IMR-90 (cell line): ENCODE measurements at regions not wholly inside any gene's neighbourhood (a gene's known extent, or its start where the extent isn't known, plus 50 kb on each side); places are given as distances from the start of the nearest gene placed in this dataset.

ENCODE experiments used
- ATAC-seq: fragments of 200-7000 bp; cut with Tn5 transposase; 2 replicates; pipeline ENCODE4 v1.9.1; 2020; ENCODE audit warnings: low read depth, mild to moderate bottlenecking, moderate library complexity
- BruUV-seq: library from RNA; stranded (reverse); fragments of 400-500 nt; replicated peaks from 2 replicates; lab custom pipeline; 2021; lab: Mats Ljungman, UMichigan
- CTCF ChIA-PET: fragments of 300-600 bp; formaldehyde crosslinking; extraction: SDS; loops from one replicate; lab custom pipeline; 2021; ENCODE audit warnings: antibody characterized with exemption; lab: Yijun Ruan, JAX
- POLR2A ChIA-PET: fragments of 300-600 bp; sonication (Branson Sonifier 250); formaldehyde crosslinking; loops from one replicate; lab custom pipeline; 2022; ENCODE audit warnings: antibody characterized with exemption; ENCODE audit not compliant: unreplicated experiment; lab: Charles Lee
- DNase-seq: peaks from one replicate; pipeline ENCODE4 v3.0.0; 2013
- H2AFZ ChIP-seq: replicated peaks from 2 replicates; pipeline ENCODE3; 2013; ENCODE audit warnings: low read length, mild to moderate bottlenecking; ENCODE audit not compliant: poor library complexity
- H2AK5ac ChIP-seq: 2 replicates; pipeline ENCODE4 v1.6.1; 2013; ENCODE audit warnings: low read depth, low read length, inconsistent platforms
- H2AK9ac ChIP-seq: replicated peaks from 2 replicates; pipeline ENCODE3; 2013; ENCODE audit warnings: mild to moderate bottlenecking, low read depth, low read length, moderate library complexity; ENCODE audit not compliant: poor library complexity
- H2BK120ac ChIP-seq: 2 replicates; pipeline ENCODE4 v1.6.1; 2013; ENCODE audit warnings: low read depth, low read length, inconsistent platforms
- H2BK15ac ChIP-seq: 3 replicates; pipeline ENCODE4 v1.6.1; 2013; ENCODE audit warnings: low read depth, low read length, inconsistent platforms
- H2BK20ac ChIP-seq: 2 replicates; pipeline ENCODE4 v1.6.1; 2013; ENCODE audit warnings: low read depth, mild to moderate bottlenecking, inconsistent platforms, low read length, moderate library complexity
- H2BK5ac ChIP-seq: 2 replicates; pipeline ENCODE4 v1.6.1; 2013; ENCODE audit warnings: mild to moderate bottlenecking, low read depth, low read length, inconsistent platforms; ENCODE audit not compliant: poor library complexity, severe bottlenecking
- H3K14ac ChIP-seq: replicated peaks from 2 replicates; pipeline ENCODE4 v1.6.1; 2013; ENCODE audit warnings: low read depth, low read length, inconsistent platforms
- H3K18ac ChIP-seq: 2 replicates; pipeline ENCODE4 v1.6.1; 2013; ENCODE audit warnings: low read depth, low read length, control low read depth
- H3K23ac ChIP-seq: 2 replicates; pipeline ENCODE4 v1.6.1; 2013; ENCODE audit warnings: low read depth, low read length, inconsistent platforms
- H3K27ac ChIP-seq: 2 replicates; pipeline ENCODE4 v1.5.1; 2013; ENCODE audit warnings: mild to moderate bottlenecking, control low read depth, low read length; ENCODE audit not compliant: insufficient read depth
- H3K27me3 ChIP-seq: 2 replicates; pipeline ENCODE4 v1.6.1; 2013; ENCODE audit warnings: low read length; ENCODE audit not compliant: control insufficient read depth, insufficient read depth
- H3K36me3 ChIP-seq: 2 replicates; pipeline ENCODE4 v1.6.1; 2013; ENCODE audit warnings: low read length, mixed read lengths; ENCODE audit not compliant: control insufficient read depth, insufficient read depth
- H3K4ac ChIP-seq: 2 replicates; pipeline ENCODE4 v1.6.1; 2013; ENCODE audit warnings: low read depth, low read length, inconsistent platforms
- H3K4me1 ChIP-seq: 2 replicates; pipeline ENCODE4 v1.6.1; 2013; ENCODE audit warnings: low read length, mixed read lengths; ENCODE audit not compliant: control insufficient read depth, insufficient read depth
- H3K4me2 ChIP-seq: 2 replicates; pipeline ENCODE4 v1.6.1; 2013; ENCODE audit warnings: low read depth, mild to moderate bottlenecking, control low read depth, low read length, moderate library complexity
- H3K4me3 ChIP-seq: 2 replicates; pipeline ENCODE4 v1.5.1; 2013; ENCODE audit warnings: low read depth, mild to moderate bottlenecking, control low read depth, low read length, moderate library complexity; ENCODE audit not compliant: insufficient read depth
- H3K56ac ChIP-seq: 2 replicates; pipeline ENCODE4 v1.6.1; 2013; ENCODE audit warnings: low read length, inconsistent platforms; ENCODE audit not compliant: insufficient read depth; ENCODE audit errors: extremely low read depth
- H3K79me1 ChIP-seq, 2 experiments: 2 replicates each; pipeline ENCODE4 v1.6.1; 2013; ENCODE audit warnings: low read length in 2 of 2, inconsistent platforms in 1 of 2, low read depth in 1 of 2
- H3K9ac ChIP-seq: 2 replicates; pipeline ENCODE4 v1.6.1; 2013; ENCODE audit warnings: low read depth, low read length, control low read depth
- H3K9me1 ChIP-seq: 2 replicates; pipeline ENCODE4 v1.6.1; 2013; ENCODE audit warnings: low read length, inconsistent platforms; ENCODE audit not compliant: insufficient read depth
- H3K9me3 ChIP-seq: 2 replicates; pipeline ENCODE4 v1.6.1; 2013; ENCODE audit warnings: low read length; ENCODE audit not compliant: control insufficient read depth, insufficient read depth
- H4K20me1 ChIP-seq: 2 replicates; pipeline ENCODE4 v1.6.1; 2013; ENCODE audit warnings: low read length, inconsistent platforms; ENCODE audit not compliant: insufficient read depth
- H4K5ac ChIP-seq: 2 replicates; pipeline ENCODE4 v1.6.1; 2013; ENCODE audit warnings: mild to moderate bottlenecking, low read depth, low read length, control low read depth
- H4K8ac ChIP-seq, 2 experiments: 2 replicates each; pipeline ENCODE4 v1.6.1; 2013; ENCODE audit warnings: low read depth in 2 of 2, low read length in 2 of 2, control low read depth in 1 of 2, inconsistent platforms in 1 of 2
- H4K91ac ChIP-seq: 2 replicates; pipeline ENCODE4 v1.6.1; 2013; ENCODE audit warnings: low read depth, low read length, inconsistent platforms; ENCODE audit not compliant: insufficient read depth
- CEBPB ChIP-seq: IDR thresholded peaks from 2 replicates; pipeline ENCODE4 v1.6.1; 2012; ENCODE audit warnings: low read depth, low read length, improper control_type of control experiment
- CHD1 ChIP-seq: IDR thresholded peaks from 2 replicates; pipeline ENCODE4 v1.6.1; 2012; ENCODE audit warnings: low read depth, low read length, improper control_type of control experiment
- ELK1 ChIP-seq: fragments of 150-350 bp; IDR thresholded peaks from 2 replicates; pipeline ENCODE4 v1.6.1; 2016; ENCODE audit warnings: low read depth, mild to moderate bottlenecking, low read length, moderate library complexity, borderline replicate concordance
- NFE2L2 ChIP-seq: fragments of 150-350 bp; IDR thresholded peaks from 2 replicates; pipeline ENCODE4 v1.6.1; 2016; ENCODE audit warnings: low read depth, mild to moderate bottlenecking, low read length
- RAD21 ChIP-seq: IDR thresholded peaks from 2 replicates; pipeline ENCODE4 v1.6.1; 2012; ENCODE audit warnings: low read length, improper control_type of control experiment
- RCOR1 ChIP-seq: IDR thresholded peaks from 2 replicates; pipeline ENCODE4 v1.6.1; 2012; ENCODE audit warnings: mild to moderate bottlenecking, low read length, improper control_type of control experiment; ENCODE audit not compliant: insufficient replicate concordance
- WGBS, 2 experiments: methylation state at CpG; one replicate each; pipeline versions ENCODE4 v1.1.5 to v1.1.7; 2013; ENCODE audit warnings: missing lambda C conversion rate in 2 of 2; ENCODE audit not compliant: insufficient read length in 1 of 2; ENCODE audit errors: extremely low coverage in 2 of 2; 5-methylcytosine and 5-hydroxymethylcytosine counted together
- dilution Hi-C: fragments of 300-500 bp; cut with HindIII; formaldehyde crosslinking; loops from one replicate; pipeline ENCODE4 v1.14.3; 2018; ENCODE audit warnings: low sequenced_read_pairs; ENCODE audit not compliant: unreplicated experiment
- in situ Hi-C: fragments of 300-500 bp; cut with MboI; formaldehyde crosslinking; loops from 3 replicates; pipeline ENCODE4 v1.14.3; 2019; ENCODE audit warnings: low sequenced_read_pairs, inconsistent platforms, mixed read lengths
- intact Hi-C: fragments of 100-400 bp; cut with micrococcal nuclease; formaldehyde crosslinking; loops from 2 replicates; pipeline ENCODE4 v1.10.0; 2022
- TF ChIP-seq, protein P1 (sequence below): conservative IDR thresholded peaks from 2 replicates; pipeline ENCODE4 v1.5.1; 2012; ENCODE audit warnings: mild to moderate bottlenecking, low read depth, low read length, improper control_type of control experiment
- TF ChIP-seq, protein P2 (sequence below): fragments of 150-350 bp; IDR thresholded peaks from 2 replicates; pipeline ENCODE4 v1.6.1; 2017; ENCODE audit warnings: mild to moderate bottlenecking, antibody characterized with exemption, low read length, low read depth

- peak overlapping the region in 1 of 2 experiments; percentile 1; a peak in 2 of 4 replicates for H4K8ac ChIP-seq
- H3K4me3 ChIP-seq: no peak overlapping the region
- no peak overlapping the region for H3K9ac ChIP-seq
- CTCF ChIA-PET: no interaction called here
- no peaks in the 10 kb centered on the region for H4K20me1 ChIP-seq
- TF ChIP-seq, protein P1, sequence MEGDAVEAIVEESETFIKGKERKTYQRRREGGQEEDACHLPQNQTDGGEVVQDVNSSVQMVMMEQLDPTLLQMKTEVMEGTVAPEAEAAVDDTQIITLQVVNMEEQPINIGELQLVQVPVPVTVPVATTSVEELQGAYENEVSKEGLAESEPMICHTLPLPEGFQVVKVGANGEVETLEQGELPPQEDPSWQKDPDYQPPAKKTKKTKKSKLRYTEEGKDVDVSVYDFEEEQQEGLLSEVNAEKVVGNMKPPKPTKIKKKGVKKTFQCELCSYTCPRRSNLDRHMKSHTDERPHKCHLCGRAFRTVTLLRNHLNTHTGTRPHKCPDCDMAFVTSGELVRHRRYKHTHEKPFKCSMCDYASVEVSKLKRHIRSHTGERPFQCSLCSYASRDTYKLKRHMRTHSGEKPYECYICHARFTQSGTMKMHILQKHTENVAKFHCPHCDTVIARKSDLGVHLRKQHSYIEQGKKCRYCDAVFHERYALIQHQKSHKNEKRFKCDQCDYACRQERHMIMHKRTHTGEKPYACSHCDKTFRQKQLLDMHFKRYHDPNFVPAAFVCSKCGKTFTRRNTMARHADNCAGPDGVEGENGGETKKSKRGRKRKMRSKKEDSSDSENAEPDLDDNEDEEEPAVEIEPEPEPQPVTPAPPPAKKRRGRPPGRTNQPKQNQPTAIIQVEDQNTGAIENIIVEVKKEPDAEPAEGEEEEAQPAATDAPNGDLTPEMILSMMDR: no peak
- no peak for TF ChIP-seq CHD1
- TF ChIP-seq, protein P2, sequence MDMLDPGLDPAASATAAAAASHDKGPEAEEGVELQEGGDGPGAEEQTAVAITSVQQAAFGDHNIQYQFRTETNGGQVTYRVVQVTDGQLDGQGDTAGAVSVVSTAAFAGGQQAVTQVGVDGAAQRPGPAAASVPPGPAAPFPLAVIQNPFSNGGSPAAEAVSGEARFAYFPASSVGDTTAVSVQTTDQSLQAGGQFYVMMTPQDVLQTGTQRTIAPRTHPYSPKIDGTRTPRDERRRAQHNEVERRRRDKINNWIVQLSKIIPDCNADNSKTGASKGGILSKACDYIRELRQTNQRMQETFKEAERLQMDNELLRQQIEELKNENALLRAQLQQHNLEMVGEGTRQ: no peak
- TF ChIP-seq RAD21: no peak
- no peak for TF ChIP-seq NFE2L2
- TF ChIP-seq CEBPB: no peak
- TF ChIP-seq RCOR1: no peak
- no peak for TF ChIP-seq ELK1
- no TSS peak for BruUV-seq
- H2BK20ac ChIP-seq: no peak overlapping the region
- peak overlapping the region; percentile 52 for H3K4ac ChIP-seq
- 0 out of 3 replicates have a peak overlapping the region, but pooled peaks have one; percentile 5 for H2BK15ac ChIP-seq
- H3K4me1 ChIP-seq: peaks cover 10% of the 10 kb centered on the region
- peaks cover 6% of the 10 kb centered on the region for H3K9me1 ChIP-seq
- H3K4me2 ChIP-seq: no peak overlapping the region
- POLR2A ChIA-PET: no interaction called here
- no peak overlapping the region for H2AFZ ChIP-seq
- H4K91ac ChIP-seq: peak overlapping the region; percentile 51; the same call in 1 of the 2 replicates
- H2BK5ac ChIP-seq: no peak overlapping the region
- intact Hi-C loops (no loop called here), in situ Hi-C loops (no loop called here), dilution Hi-C loops (no loop called here)
- H2AK5ac ChIP-seq: peak overlapping the region; percentile 27; the same call in 1 of the 2 replicates
- no peaks in the 10 kb centered on the region for H3K79me1 ChIP-seq
- H3K23ac ChIP-seq: no peak overlapping the region
- no peak overlapping the region for H2AK9ac ChIP-seq
- no peak overlapping the region for H3K14ac ChIP-seq
- WGBS, 2 experiments: no CpG with 5 or more reads among the region's 2 CpGs
- H3K9me3 ChIP-seq: no peaks in the 10 kb centered on the region
- DNase-seq: peak; percentile 28
- peak overlapping the region; percentile 24; the same call in 1 of the 2 replicates for H2BK120ac ChIP-seq
- H3K18ac ChIP-seq: no peak overlapping the region
- no peaks in the 10 kb centered on the region for H3K27me3 ChIP-seq
- H4K5ac ChIP-seq: no peak overlapping the region
- H3K36me3 ChIP-seq: no peaks in the 10 kb centered on the region
- ATAC-seq: 0 out of 2 replicates have a peak, but pooled peaks have one; percentile 15
- H3K56ac ChIP-seq: no peak overlapping the region
- no peak overlapping the region for H3K27ac ChIP-seq
These were observed 251.2 kb upstream of the RBBP8 start for GRCh38 chr18:22681908-22682307.
